ENCODE measurements at regions not wholly inside any gene's neighbourhood (a gene's known extent, or its start where the extent isn't known, plus 50 kb on each side); places are given as distances from the start of the nearest gene placed in this dataset.

DNA sequence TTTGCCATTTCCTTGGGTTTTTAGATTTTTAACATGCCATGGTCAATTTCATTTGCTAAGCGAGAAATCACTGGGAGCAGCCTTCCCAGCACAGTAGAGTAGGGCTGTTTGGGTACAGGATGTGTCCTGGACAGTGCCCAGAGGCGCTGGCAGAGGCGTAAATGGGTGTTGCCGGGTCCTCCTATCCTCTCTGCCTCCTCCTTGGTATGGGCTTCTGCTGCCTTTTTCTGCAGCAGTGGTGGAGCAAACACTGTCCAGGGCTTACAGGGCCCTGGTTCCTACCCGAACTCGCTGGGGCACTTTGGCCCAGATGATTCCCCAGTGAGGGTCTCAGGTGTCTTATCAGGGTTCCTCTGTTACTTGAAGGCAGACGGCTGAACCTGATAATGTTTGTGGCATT, 298.3 kb downstream of the RPS24 start:
- no peak for TF ChIP-seq CTCF (conservative IDR thresholded peaks at IDR 0.05 in 1 of 2, IDR thresholded peaks at IDR 0.05 in 1 of 2; ENCODE audit: extremely low read depth in 1 of 2, insufficient read depth in 1 of 2, low read depth in 1 of 2, low read length in 2 of 2)
- TF ChIP-seq EZH2 (IDR thresholded peaks at IDR 0.05; ENCODE audit: borderline replicate concordance, low read length), result no peak

Data from mammary epithelial cell (primary cell).